GM10266 (cell line): ENCODE measurements at regions not wholly inside any gene's neighbourhood (a gene's known extent, or its start where the extent isn't known, plus 50 kb on each side); places are given as distances from the start of the nearest gene placed in this dataset.

Experiments
- DNase-seq: peaks from one replicate; pipeline ENCODE4 v3.0.0; 2012; ENCODE audit errors: extremely low spot score
- TF ChIP-seq, protein P1 (sequence below): IDR thresholded peaks from 2 replicates; pipeline ENCODE4 v1.5.1; 2012; ENCODE audit warnings: mild to moderate bottlenecking, low read depth; ENCODE audit not compliant: control insufficient read depth, insufficient read depth; ENCODE audit errors: missing control alignments

DNA sequence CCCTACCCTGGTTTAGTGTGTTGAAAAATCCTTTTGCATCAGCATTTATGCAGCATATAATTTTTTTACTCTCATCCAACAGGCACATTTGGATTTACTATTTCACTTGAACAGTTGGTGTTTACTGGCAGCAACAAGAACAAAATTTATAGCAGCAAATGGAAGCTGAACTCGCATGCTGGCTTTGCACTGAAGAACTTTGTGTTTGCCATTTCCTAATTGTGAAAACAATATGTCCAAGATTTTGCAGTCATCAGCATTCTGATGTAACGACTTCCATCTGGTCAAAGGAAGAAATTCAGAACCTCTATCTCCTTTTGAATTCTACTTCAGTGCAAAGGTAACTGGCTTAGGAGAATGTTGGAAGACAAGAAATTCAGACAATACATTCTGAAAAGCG is 131.0 kb downstream of the DLEU7 start:
- TF ChIP-seq, protein P1, sequence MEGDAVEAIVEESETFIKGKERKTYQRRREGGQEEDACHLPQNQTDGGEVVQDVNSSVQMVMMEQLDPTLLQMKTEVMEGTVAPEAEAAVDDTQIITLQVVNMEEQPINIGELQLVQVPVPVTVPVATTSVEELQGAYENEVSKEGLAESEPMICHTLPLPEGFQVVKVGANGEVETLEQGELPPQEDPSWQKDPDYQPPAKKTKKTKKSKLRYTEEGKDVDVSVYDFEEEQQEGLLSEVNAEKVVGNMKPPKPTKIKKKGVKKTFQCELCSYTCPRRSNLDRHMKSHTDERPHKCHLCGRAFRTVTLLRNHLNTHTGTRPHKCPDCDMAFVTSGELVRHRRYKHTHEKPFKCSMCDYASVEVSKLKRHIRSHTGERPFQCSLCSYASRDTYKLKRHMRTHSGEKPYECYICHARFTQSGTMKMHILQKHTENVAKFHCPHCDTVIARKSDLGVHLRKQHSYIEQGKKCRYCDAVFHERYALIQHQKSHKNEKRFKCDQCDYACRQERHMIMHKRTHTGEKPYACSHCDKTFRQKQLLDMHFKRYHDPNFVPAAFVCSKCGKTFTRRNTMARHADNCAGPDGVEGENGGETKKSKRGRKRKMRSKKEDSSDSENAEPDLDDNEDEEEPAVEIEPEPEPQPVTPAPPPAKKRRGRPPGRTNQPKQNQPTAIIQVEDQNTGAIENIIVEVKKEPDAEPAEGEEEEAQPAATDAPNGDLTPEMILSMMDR, result no peak
- no peak for DNase-seq

DNA sequence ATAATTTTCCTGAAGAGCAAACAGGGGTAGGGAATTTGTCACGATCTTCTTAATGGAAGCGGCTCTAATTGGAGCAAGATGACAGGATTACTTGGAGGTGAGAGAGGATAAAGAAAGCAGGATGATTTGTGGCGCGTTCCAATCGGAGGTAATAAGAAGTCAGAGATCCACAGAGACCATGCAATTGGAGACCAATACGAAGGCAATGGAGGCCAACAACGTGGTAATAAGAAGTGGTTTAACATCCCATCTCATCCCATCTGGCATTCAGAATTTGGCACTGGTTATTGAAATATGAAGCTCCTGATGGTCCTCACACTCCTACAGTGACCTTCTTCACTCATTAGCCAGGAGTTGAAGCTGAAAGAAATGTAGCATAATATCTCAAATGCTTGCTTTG is 130.6 kb downstream of the DLEU7 start:
- DNase-seq, result no peak
- TF ChIP-seq, protein P1, result no peak

DNA sequence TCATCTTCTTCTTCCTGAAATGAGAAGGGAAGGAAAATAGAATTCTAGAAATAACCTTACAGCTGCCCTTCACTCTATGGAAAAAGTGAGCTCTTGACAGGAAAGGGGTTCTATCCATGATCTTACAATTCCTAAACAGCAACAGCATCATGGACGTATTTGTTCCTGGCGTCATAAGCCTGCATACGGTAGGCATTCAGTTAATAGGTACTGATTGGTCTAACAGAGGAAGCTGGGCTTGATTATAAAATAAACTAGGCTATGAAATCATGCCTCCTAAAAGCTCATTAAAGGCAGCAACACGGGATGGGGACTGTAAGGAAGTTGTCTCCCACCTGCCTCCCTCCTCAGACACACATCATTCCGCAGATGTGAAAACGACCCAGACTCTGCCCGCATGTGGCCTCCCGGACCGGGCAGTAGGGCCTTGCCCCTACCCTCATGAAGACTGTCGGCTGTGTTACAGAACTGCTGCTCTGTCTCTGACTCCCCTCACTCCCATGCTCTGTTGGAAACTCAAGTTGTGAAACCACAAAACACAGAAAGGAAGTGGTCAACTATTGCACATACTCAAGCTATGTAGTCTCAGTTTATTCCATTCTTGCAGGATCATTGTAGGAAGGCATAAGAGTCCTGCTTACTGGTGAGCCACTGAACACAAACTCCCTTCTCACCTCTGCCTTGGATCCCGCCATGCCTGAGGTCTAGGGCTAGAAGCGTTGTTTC is 129.8 kb downstream of the DLEU7 start:
- TF ChIP-seq, protein P1, result no peak
- DNase-seq, result peak; percentile 31

DNA sequence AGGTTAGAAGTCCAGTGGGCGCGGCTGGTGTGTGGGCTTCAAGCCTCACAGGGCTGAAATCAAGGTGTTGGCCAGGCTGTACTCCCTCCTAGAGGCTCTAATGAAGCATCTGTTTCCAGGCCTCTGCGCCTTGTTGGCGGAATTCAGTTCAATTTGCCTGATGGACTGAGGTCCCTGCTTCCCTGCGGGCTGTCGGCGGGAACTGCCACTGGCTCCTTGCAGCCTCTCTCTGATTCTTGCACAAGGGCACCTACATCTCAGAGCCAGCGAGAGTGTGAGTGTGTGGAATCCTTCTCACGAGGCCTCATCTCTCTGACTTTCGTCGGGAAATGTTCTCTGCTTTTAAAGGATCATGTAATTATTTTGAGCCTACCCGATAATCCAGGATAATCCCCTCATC is 128.6 kb downstream of the DLEU7 start:
- no peak for DNase-seq
- TF ChIP-seq, protein P1, result no peak

DNA sequence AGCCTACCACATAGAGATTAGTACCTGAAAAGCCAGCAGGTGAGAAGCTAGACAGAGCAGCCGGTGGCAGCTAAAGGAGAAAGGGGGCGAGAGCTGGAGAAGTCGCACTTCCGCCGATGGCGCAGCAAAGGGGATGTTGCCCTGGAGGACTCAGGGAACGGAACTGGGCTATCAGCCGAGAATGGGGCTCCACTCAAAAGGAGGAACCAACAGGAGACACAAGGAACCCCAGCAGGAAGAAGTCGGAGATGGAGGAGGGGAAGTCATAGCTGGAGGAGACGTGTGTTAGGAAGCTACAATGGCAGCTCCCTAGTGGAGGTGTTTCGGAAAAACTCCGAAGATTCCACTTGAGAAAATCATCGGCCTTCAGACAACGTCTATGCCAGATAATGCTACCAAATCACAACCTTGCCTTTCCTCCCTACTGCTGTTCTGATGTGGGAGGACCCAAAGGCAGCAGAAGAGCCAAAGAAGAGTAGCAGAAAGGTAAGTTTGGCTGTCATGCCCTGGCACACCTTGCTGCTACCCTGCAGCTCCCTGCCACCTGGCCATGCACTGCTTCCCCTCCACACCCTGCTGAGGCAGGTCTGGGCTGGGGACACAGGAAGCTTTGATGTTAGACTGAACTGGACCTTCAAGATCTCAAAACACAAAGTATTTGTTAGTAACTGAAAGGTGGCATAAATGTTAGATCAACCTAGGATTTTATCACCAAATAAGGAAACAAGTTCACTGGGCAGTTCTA is 127.9 kb downstream of the DLEU7 start:
- TF ChIP-seq, protein P1, result no peak
- no peak for DNase-seq

DNA sequence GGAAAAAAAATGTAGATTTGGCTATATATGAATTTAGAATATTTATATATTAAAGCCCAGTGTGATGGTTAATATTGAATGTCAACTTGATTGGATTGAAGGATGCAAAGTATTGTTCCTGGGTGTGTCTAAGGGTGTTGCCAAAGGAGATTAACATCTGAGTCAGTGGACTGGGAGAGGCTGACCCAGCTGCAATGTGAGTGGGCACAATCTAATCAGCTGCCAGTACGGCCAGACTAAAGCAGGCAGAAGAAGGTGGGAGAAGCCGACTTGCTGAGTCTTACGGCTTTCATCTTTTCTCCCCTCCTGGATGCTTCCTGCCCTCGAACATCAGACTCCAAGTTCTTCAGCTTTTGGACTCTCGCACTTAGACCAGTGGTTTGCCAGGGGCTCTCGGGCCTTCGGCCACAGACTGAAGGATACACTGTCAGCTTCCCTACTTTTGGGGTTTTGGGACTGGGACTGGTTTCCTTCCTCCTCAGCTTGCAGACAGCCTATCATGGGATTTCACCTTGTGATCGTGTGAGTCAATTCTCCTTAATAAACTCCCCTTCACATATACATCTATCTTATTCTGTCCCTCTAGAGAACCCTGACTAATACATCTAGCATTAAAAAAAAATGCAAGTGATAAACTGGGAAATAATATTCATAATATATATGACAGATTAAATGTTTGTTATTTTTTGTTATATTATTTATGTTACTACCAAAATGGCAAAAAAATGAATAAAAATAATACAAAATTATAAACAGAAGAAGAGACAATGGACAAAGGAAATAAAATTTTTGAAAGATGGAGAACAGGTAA is 122.4 kb downstream of the DLEU7 start:
- TF ChIP-seq, protein P1, result no peak
- no peak for DNase-seq
